ENCODE measurements at regions not wholly inside any gene's neighbourhood (a gene's known extent, or its start where the extent isn't known, plus 50 kb on each side); places are given as distances from the start of the nearest gene placed in this dataset.
"Not testable (repeated sequence)": the region's sequence is repeated elsewhere in the genome, so short reads cannot be mapped to it uniquely, and the experiment has no call there.

DNA sequence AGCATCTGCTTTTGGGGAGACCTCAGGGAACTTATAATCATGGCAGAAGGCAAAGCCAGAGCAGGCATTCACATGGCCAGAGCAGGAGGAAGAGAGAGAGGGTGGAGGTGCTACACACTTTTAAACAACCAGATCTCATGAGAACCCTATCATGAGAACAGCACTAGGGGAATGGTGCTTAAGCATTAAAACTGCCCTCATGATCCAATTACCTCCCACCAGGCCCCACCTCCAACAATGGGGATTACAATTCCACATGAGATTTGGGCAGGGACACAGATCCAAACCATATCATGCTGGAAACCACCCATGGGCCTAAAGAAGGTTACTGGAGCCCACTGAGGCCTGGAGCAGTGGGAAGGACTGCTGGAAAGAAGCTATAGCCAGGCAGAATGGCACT is 66.9 kb upstream of the CHST1 start:
- no peak overlapping the region for H3K27ac ChIP-seq
- H3K27me3 ChIP-seq = no peaks in the 10 kb centered on the region
- H3K36me3 ChIP-seq = no peaks in the 10 kb centered on the region
- no peak overlapping the region for H3K4me3 ChIP-seq
- DNase-seq (ENCODE audit: low spot score in 2 of 2) = no peak
- no peaks in the 10 kb centered on the region for H3K4me1 ChIP-seq
- no peaks in the 10 kb centered on the region for H3K9me3 ChIP-seq
- TF ChIP-seq EP300 (IDR thresholded peaks at IDR 0.05) = no peak
- TF ChIP-seq POLR2A (IDR thresholded peaks at IDR 0.05) = no peak
- no peak for TF ChIP-seq CTCF (IDR thresholded peaks at IDR 0.05)

DNA sequence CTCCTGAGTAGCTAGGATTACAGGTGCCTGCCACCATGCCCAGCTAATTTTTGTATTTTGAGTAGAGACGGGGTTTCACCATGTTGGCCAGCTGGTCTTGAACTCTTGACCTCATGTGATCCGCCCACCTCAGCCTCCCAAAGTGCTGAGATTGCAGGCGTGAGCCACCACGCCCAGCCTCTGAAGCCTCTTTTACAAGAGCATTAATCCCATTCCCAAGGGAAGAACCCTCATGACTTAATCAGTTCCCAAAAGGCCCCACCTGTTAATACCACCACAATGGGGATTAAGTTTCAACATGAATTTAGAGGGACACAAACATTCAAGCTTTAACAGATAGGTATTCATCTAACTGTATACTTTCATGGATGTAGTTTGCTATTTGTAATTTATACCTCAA is 65.7 kb upstream of the CHST1 start:
- H3K27me3 ChIP-seq; H3K27ac ChIP-seq; H3K4me3 ChIP-seq; DNase-seq (ENCODE audit: low spot score in 2 of 2); H3K4me1 ChIP-seq; H3K9me3 ChIP-seq; H3K36me3 ChIP-seq: not testable (repeated sequence)
- WGBS, 2 donors = 80 to 82% methylated on average over 4 of the region's 4 CpGs

- TF ChIP-seq CTCF (IDR thresholded peaks at IDR 0.05) = no peak
- TF ChIP-seq EP300 (IDR thresholded peaks at IDR 0.05) = no peak
- TF ChIP-seq POLR2A (IDR thresholded peaks at IDR 0.05) = no peak
- no peak overlapping the region for H3K4me3 ChIP-seq
- H3K9me3 ChIP-seq = no peaks in the 10 kb centered on the region
- H3K27me3 ChIP-seq = no peaks in the 10 kb centered on the region
- H3K27ac ChIP-seq = no peak overlapping the region
- no peak for DNase-seq (ENCODE audit: low spot score in 2 of 2)
- 76 to 81% methylated on average over 3 of the region's 3 CpGs for WGBS, 2 donors
- H3K36me3 ChIP-seq = no peaks in the 10 kb centered on the region
- no peaks in the 10 kb centered on the region for H3K4me1 ChIP-seq
These were observed 64.6 kb upstream of the CHST1 start for GRCh38 chr11:45730014-45730413.

DNA sequence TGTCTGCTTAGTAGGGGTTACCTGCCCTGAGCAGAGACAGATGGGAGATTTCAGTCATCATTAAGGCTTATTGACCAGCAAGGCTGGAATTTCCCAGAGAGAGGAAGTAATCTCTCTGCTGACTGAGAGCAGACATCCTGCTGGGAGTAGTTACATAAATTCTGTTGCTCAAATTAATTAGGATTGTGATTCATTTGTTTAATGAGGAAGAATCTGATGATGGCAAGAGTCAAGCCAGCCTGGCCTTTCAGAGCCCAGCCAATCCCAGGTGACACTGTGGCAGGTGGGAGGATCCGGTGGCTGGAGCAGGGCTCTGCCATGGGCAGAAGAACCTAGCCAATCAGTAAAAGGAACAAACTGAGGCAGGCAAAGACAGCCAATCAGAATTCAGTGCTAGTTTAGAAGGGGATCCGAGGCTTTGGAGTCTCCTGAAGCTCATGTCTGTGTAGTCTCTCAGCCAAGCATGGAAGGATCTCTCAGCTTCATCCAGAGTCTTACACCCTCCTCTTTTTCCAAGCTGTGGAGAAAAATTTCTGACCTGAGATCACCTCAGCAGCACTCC is 61.2 kb upstream of the CHST1 start:
- no peak overlapping the region for H3K27ac ChIP-seq
- TF ChIP-seq CTCF (IDR thresholded peaks at IDR 0.05) (no peak), POLR2A (IDR thresholded peaks at IDR 0.05) (no peak), EP300 (IDR thresholded peaks at IDR 0.05) (no peak)
- no peak overlapping the region for H3K4me3 ChIP-seq
- H3K9me3 ChIP-seq = no peaks in the 10 kb centered on the region
- no peaks in the 10 kb centered on the region for H3K36me3 ChIP-seq
- no peak for DNase-seq (ENCODE audit: low spot score in 2 of 2)
- no peaks in the 10 kb centered on the region for H3K27me3 ChIP-seq
- 78 to 84% methylated on average over 2 of the region's 2 CpGs for WGBS, 2 donors
- peaks cover 0 to 4% (median 0%) of the 10 kb centered on the region in 4 donors for H3K4me1 ChIP-seq

DNA sequence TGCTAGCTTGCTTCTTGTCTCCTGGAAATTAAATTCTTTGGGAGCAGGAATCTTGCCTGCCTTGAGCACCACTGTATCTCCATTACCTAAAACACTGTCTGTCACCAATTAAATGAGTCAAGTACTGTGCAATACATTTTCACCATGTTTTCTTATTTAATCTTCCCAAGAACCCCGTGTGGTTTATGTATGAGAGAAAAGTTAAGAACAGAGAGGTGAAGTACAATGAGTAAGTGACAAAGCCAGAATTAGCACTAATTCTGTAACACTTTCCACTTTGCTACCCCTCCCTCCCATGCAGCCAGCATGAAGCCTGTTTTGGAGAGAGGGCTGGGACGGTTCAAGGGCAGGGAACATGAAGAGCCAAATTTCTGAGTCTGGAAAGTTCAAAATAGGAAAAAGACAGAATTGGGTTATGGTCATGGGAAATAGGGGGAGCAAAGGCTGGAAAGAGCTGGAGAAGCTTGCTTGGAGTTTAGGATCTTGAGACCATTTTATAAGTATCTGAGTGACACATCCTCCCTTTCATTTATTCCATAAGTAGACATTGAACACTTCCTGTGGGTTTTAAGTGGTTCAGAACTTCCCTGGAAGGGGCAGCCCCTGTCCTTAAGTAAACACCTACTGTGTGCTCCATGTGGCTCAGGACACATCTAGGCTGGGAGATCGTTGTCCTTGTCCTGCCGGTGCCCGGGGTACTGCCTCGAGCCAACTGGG is 60.5 kb upstream of the CHST1 start:
- H3K4me1 ChIP-seq = peaks cover 0 to 4% (median 0%) of the 10 kb centered on the region in 4 donors
- no peaks in the 10 kb centered on the region for H3K36me3 ChIP-seq
- no peak overlapping the region for H3K27ac ChIP-seq
- TF ChIP-seq POLR2A (IDR thresholded peaks at IDR 0.05) (no peak), EP300 (IDR thresholded peaks at IDR 0.05) (no peak), CTCF (IDR thresholded peaks at IDR 0.05) (no peak)
- no peaks in the 10 kb centered on the region for H3K27me3 ChIP-seq
- H3K4me3 ChIP-seq = no peak overlapping the region
- no peak for DNase-seq (ENCODE audit: low spot score in 2 of 2)
- H3K9me3 ChIP-seq = no peaks in the 10 kb centered on the region
- 66 to 76% methylated on average over 6 of the region's 6 CpGs for WGBS, 2 donors

Measured in tibial nerve (tissue), 4 donors.